Mesothelial cell of epicardium (in vitro differentiated cells): ENCODE measurements at regions not wholly inside any gene's neighbourhood (a gene's known extent, or its start where the extent isn't known, plus 50 kb on each side); places are given as distances from the start of the nearest gene placed in this dataset.

ENCODE experiments used
- DNase-seq, 2 experiments: peaks; one replicate each; pipeline ENCODE4 v3.0.0; 2021; ENCODE audit warnings: low spot score in 2 of 2; ENCODE audit not compliant: unreplicated experiment in 2 of 2
- H3K27ac Mint-ChIP-seq: 2 replicates; pipeline ENCODE4 v1.8.0; 2021; ENCODE audit warnings: mixed read lengths
- H3K27me3 Mint-ChIP-seq: 2 replicates; pipeline ENCODE4 v1.8.0; 2021; ENCODE audit warnings: low read depth, mixed read lengths
- H3K36me3 Mint-ChIP-seq: 2 replicates; pipeline ENCODE4 v1.8.0; 2021; ENCODE audit warnings: mixed read lengths
- H3K4me1 Mint-ChIP-seq: 2 replicates; pipeline ENCODE4 v1.8.0; 2021; ENCODE audit warnings: mixed read lengths
- H3K4me3 Mint-ChIP-seq: 2 replicates; pipeline ENCODE4 v1.8.0; 2021; ENCODE audit warnings: mild to moderate bottlenecking, moderate library complexity, mixed read lengths
- H3K9me3 Mint-ChIP-seq: 2 replicates; pipeline ENCODE4 v1.8.0; 2021; ENCODE audit warnings: mixed read lengths
- CTCF ChIP-seq: fragments of 200-600 bp; sonication (generic); IDR thresholded peaks from one replicate; pipeline ENCODE4 v1.5.0; 2021; ENCODE audit warnings: antibody characterized with exemption; ENCODE audit not compliant: unreplicated experiment

GRCh38 chr7:440059-440749 is 79.4 kb downstream of the PDGFA start:
- Mint-ChIP-seq H3K36me3 (no peaks in the 10 kb centered on the region), H3K9me3 (no peaks in the 10 kb centered on the region), H3K27me3 (no peaks in the 10 kb centered on the region), H3K27ac (no peak overlapping the region), H3K4me3 (no peak overlapping the region), H3K4me1 (peaks cover 33% of the 10 kb centered on the region)
- no peak for TF ChIP-seq CTCF
- no peak for DNase-seq

GRCh38 chr7:441684-442421 is 77.8 kb downstream of the PDGFA start:
- no peaks in the 10 kb centered on the region for H3K27me3 Mint-ChIP-seq
- H3K9me3 Mint-ChIP-seq, result no peaks in the 10 kb centered on the region
- TF ChIP-seq CTCF, result no peak
- DNase-seq, result no peak
- no peak overlapping the region for H3K4me3 Mint-ChIP-seq
- peaks cover 28% of the 10 kb centered on the region for H3K4me1 Mint-ChIP-seq
- H3K36me3 Mint-ChIP-seq, result no peaks in the 10 kb centered on the region
- no peak overlapping the region for H3K27ac Mint-ChIP-seq

GRCh38 chr7:442457-442856 is 77.2 kb downstream of the PDGFA start:
- no peak for DNase-seq
- Mint-ChIP-seq H3K27ac (no peak overlapping the region), H3K4me1 (peaks cover 22% of the 10 kb centered on the region), H3K36me3 (no peaks in the 10 kb centered on the region), H3K27me3 (no peaks in the 10 kb centered on the region), H3K4me3 (no peak overlapping the region), H3K9me3 (no peaks in the 10 kb centered on the region)
- no peak for TF ChIP-seq CTCF

GRCh38 chr7:443279-443833 is 76.3 kb downstream of the PDGFA start:
- H3K27ac Mint-ChIP-seq, result no peak overlapping the region
- H3K4me1 Mint-ChIP-seq, result peaks cover 17% of the 10 kb centered on the region
- no peak for DNase-seq
- no peak overlapping the region for H3K4me3 Mint-ChIP-seq
- H3K27me3 Mint-ChIP-seq, result no peaks in the 10 kb centered on the region
- no peak for TF ChIP-seq CTCF
- no peaks in the 10 kb centered on the region for H3K36me3 Mint-ChIP-seq
- no peaks in the 10 kb centered on the region for H3K9me3 Mint-ChIP-seq

GRCh38 chr7:444606-445005 is 75.0 kb downstream of the PDGFA start:
- Mint-ChIP-seq H3K36me3 (no peaks in the 10 kb centered on the region), H3K4me3 (no peak overlapping the region), H3K9me3 (no peaks in the 10 kb centered on the region), H3K4me1 (peaks cover 16% of the 10 kb centered on the region), H3K27ac (peak overlapping the region; percentile 39), H3K27me3 (no peaks in the 10 kb centered on the region)
- no peak for DNase-seq
- TF ChIP-seq CTCF, result no peak
